NCI-H2227 (cell line): ENCODE measurements at regions not wholly inside any gene's neighbourhood (a gene's known extent, or its start where the extent isn't known, plus 50 kb on each side); places are given as distances from the start of the nearest gene placed in this dataset.
"Not testable (repeated sequence)": the region's sequence is repeated elsewhere in the genome, so short reads cannot be mapped to it uniquely, and the experiment has no call there.

Source experiments
- DNase-seq: peaks from one replicate; lab custom pipeline; 2025; ENCODE audit not compliant: unreplicated experiment; lab: John Stamatoyannopoulos, UW

- not testable (repeated sequence) for DNase-seq
Observed at GRCh38 chr10:11403646-11404045, 207.8 kb downstream of the USP6NL start.

GRCh38 chr10:11403116-11403515, 208.3 kb downstream of the USP6NL start:
- DNase-seq: no peak

DNA sequence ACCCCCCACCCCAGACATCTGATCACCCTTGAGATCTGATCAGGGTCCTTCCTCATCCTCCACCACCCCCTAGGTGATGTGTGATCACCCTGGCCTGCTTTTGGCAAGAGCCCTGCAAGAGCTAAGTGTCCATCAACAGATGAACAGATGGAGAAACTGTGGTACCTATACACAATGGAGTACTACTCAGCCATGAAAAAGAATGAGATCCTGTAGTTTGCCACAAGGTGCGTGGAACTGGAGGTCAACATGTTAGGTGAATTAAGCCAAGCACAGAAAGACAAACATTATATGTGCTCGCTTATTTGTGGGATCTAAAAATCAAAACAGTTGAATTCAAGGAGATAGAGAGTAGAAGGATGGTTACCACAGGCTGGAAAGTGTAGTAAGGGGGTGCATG, 209.1 kb downstream of the USP6NL start:
- no peak for DNase-seq

DNA sequence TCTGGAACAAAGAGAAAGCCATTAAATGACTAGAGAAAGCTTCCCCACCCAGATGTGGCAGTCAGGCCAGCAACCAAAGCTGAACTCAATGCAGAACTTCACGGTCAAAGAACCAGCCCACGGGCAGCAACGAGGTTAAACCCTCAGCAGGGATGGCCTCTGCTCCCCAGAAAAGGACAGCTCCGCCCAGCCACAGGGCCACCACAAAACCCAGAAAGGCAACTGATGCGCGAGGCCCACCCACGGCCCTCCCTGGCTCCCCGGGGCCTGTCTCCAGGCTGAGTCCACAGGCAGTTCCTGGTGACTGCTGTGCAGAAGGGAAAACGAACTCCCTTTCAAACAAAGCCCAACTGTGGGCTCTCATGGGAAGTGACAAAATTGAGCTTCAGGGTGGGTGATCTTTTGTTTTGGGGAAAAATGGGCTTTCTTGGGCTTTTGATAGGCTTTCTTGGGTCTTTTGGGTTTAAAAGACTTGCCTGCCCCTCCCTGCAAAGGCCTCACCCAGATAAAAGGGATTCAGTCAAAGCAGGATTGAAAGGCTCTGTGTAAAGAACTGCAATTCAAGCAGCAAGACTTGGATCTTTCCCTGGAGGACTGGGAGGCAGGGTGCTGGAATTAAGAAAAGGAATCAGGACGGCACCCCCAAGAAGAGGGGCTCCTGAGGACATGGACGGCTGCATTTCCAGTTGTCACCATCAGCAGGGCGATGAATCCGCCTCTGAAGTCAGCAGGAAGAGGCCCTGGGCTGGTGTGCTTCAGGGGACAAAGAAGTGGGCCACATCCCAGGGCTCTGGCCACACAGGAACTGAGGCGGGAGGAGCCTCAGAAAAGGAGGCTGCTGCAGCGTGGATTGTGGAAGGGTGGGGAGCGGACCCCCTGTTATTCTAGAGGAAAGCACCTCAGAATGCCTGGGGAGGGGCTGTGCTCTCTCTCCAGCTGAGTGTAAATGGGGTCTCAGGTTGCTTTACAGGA, 209.9 kb downstream of the USP6NL start:
- DNase-seq: no peak

DNA sequence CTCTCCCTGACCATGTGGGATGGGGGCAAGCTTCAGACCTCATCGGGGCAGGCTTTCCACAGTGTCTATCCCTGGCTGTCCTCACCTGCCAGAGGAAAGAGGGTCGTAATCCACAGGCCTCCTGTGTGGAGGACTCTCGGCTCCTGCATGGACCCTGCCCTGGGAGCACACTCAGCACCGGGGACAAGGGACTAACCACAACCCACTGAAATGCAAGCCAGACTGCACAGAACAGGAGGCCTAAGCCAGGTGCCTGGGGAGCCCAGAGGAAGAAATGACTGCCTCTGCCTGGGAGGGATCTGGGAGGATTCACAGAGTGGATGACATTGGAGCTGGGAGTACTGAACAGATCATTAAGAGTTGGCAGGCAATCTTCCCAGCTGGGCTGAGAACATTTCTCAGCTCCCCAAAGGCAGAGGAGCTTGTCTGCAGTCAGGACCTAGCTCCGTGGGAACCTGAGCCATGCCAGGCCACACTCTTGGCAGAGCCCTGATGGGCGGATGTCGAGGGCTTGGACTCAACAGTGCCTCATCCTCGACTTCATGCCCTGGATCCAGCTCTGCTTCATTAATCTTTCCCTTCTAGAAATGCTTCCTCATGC, 213.4 kb downstream of the USP6NL start:
- DNase-seq: no peak

GRCh38 chr10:11397077-11397965, 214.1 kb downstream of the USP6NL start:
- no peak for DNase-seq

DNA sequence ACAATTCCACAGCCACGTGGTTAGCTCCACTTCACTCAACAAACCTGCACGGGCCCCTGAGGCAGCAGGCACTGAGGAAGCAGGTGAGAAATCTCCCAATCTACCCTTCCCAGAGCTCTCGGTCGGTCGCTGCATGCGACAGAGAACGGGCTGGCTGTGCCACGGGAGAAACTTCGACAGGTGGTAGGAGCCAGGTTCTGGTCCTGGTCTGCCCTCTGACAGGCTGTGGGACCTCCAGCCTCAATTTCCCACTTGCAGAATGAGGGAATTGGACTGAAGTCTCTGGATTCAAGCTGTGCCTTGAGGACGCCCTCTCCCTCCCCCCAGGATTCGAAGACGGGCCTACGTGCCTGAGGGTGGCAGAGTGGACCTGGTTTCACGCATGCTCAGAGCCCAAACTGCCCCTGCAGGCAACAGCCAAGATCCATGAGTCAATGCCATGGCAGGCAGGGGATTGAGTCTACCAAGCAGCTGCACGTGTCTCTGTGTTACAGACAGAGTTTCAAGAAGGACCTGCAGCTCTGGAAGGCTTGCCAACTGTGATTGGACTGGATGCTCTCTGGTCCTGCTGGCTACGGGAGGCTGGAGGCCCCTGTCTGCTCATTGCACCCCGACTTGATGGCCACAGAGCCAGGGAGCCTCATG, 215.0 kb downstream of the USP6NL start:
- DNase-seq: no peak

DNA sequence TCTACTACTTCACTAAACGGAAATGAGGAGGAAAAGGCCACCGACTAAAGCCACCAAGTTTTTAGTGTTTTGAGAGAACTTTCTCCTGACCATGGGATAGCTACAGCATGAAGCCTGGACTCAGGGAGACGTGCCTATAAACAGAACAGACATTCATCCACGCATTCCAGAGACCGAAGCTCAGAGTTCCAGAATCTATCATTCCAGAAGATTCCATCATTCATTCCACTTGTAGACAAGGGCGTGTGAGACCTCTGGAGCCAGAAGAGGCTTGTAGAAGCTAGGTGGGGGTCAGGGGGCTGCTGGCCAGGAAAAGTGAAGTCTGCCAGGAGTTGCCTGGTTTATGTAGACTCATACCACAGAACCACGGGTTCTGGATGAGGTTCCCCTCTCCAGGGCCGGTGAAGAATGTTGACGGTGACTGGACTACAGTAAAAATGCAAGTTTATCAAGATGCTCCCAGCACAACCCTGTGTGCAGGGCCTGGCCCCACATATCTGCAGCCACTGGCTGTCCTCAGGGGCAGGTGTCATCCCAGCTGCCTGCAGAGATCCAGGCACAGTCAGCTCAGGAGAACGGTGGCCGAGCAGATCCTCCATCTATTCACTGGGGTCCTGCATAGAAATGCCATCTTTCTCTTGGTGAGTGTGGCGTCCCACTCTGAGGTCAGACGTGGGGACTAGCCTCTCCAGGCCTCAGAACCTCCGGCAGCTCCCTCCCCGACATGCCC, 215.7 kb downstream of the USP6NL start:
- DNase-seq: no peak

GRCh38 chr10:11395161-11395560, 216.3 kb downstream of the USP6NL start:
- DNase-seq: no peak

- DNase-seq: no peak
Observed at GRCh38 chr10:11393858-11394257, 217.6 kb downstream of the USP6NL start.

GRCh38 chr10:11392776-11393175, 218.7 kb downstream of the USP6NL start:
- no peak for DNase-seq

DNA sequence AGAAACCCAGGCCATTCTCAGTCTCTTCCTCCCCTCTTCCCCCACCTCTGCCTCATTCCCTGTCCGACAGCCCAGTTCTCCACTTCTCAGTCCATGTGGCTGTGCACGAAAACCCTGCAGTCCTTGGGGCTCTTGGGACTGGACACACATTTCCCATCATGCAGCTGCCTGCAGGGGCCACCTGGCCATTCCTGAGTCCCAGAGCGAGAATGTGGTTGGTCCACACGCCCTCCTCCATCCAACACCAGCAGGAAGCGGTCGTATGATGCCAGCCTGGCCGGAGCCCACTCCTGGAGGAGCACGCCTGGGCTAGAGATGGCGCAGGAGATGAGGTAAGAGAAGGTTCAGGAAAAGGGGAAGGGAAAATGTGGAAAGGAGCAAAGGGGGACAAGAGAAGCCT, 222.5 kb downstream of the USP6NL start:
- DNase-seq: no peak

GRCh38 chr10:11387551-11388222, 223.8 kb downstream of the USP6NL start:
- DNase-seq: peak; percentile 67

GRCh38 chr10:11387044-11387443, 224.4 kb downstream of the USP6NL start:
- peak; percentile 59 for DNase-seq
